ENCODE measurements at regions not wholly inside any gene's neighbourhood (a gene's known extent, or its start where the extent isn't known, plus 50 kb on each side); places are given as distances from the start of the nearest gene placed in this dataset.

- no peak overlapping the region for H3K27ac ChIP-seq
- TF ChIP-seq ZFX (IDR thresholded peaks at IDR 0.05; ENCODE audit: borderline replicate concordance) = no peak
- TF ChIP-seq CTCF (IDR thresholded peaks at IDR 0.05) = no peak
Observed at GRCh38 chr11:40062616-40063015, 1396.8 kb downstream of the LRRC4C start.

- H3K27ac ChIP-seq = no peak overlapping the region
- TF ChIP-seq CTCF (IDR thresholded peaks at IDR 0.05) (no peak), ZFX (IDR thresholded peaks at IDR 0.05; ENCODE audit: borderline replicate concordance) (no peak)
Observed at GRCh38 chr11:40061221-40061620, 1398.2 kb downstream of the LRRC4C start.

- H3K27ac ChIP-seq = no peak overlapping the region
- TF ChIP-seq CTCF (IDR thresholded peaks at IDR 0.05) = no peak
- TF ChIP-seq ZFX (IDR thresholded peaks at IDR 0.05; ENCODE audit: borderline replicate concordance) = no peak
Observed at GRCh38 chr11:40054631-40055030, 1404.8 kb downstream of the LRRC4C start.

GRCh38 chr11:40045312-40045711, 1414.1 kb downstream of the LRRC4C start:
- TF ChIP-seq ZFX (IDR thresholded peaks at IDR 0.05; ENCODE audit: borderline replicate concordance) (no peak), CTCF (IDR thresholded peaks at IDR 0.05) (no peak)
- H3K27ac ChIP-seq = no peak overlapping the region

GRCh38 chr11:40037005-40037404, 1422.4 kb downstream of the LRRC4C start:
- TF ChIP-seq ZFX (IDR thresholded peaks at IDR 0.05; ENCODE audit: borderline replicate concordance) (no peak), CTCF (IDR thresholded peaks at IDR 0.05) (no peak)
- H3K27ac ChIP-seq = no peak overlapping the region

GRCh38 chr11:40032331-40032730, 1427.1 kb downstream of the LRRC4C start:
- TF ChIP-seq CTCF (IDR thresholded peaks at IDR 0.05) (no peak), ZFX (IDR thresholded peaks at IDR 0.05; ENCODE audit: borderline replicate concordance) (no peak)
- no peak overlapping the region for H3K27ac ChIP-seq

GRCh38 chr11:40030867-40031266, 1428.6 kb downstream of the LRRC4C start:
- no peak for TF ChIP-seq CTCF (IDR thresholded peaks at IDR 0.05)
- no peak for TF ChIP-seq ZFX (IDR thresholded peaks at IDR 0.05; ENCODE audit: borderline replicate concordance)
- no peak overlapping the region for H3K27ac ChIP-seq

All from 22Rv1 (cell line).